DMS79 treated with DMSO at 0.1 percent for 48 hours (cell line): ENCODE measurements at regions not wholly inside any gene's neighbourhood (a gene's known extent, or its start where the extent isn't known, plus 50 kb on each side); places are given as distances from the start of the nearest gene placed in this dataset.

ENCODE experiments used
- DNase-seq: peaks from one replicate; lab custom pipeline; 2025; lab: John Stamatoyannopoulos, UW

DNA sequence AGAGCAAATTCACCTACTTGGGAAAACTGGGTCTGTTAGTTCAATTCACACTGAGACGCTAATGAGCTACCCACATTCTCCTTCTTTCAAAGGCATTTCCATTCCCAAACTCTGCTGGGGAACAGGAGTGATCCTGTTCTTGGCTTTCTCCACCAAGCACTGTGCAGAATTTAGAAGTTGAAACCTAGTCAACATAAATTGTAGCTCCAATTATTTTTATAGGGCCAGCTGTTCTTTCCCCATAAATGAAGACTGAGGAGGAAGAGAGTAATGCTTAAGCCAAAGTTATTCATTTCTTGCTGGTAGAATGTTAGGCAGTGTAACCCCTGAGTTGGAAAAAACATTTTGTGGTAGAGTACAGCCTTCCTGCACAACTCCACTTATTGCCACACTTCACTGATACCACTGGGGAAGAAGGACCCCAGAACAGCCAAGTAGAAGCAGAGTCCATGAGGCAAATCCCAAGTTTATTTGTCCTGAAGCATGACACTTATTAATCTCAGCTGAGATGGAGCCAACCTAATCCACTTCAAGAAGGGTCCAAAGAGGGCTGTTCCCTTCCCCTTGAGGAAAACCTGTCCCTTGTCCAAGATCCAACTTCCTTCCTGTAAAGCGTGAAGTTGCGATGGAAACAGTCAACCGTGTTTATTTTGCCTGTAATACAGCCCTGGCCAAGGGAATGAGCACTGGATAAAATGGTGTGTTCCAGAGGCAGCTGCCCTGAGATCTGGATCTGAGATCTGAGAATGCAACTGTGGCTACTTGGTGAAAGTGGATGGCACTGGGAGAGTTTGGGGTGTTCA, 151.8 kb downstream of the TBX5 start:
- peak; percentile 33 for DNase-seq

DNA sequence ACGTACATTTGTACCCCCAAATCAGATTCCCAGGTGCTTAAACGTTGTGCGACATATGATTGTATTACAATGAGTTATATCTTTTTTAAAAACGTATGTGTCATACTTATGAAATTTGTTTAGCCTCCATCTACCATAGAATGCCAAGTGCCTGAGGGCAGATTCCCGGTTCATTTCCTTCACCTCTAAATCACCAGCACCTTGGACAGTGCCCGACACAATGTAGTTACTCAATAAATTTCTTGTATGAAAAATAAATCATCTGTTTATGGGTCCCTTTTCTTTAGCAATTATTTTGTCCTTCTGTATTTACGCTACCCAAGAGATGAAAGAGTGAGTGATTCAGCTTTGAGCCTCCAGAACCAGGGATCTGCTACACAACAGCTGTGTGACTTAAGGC, 157.4 kb downstream of the TBX5 start:
- no peak for DNase-seq

DNA sequence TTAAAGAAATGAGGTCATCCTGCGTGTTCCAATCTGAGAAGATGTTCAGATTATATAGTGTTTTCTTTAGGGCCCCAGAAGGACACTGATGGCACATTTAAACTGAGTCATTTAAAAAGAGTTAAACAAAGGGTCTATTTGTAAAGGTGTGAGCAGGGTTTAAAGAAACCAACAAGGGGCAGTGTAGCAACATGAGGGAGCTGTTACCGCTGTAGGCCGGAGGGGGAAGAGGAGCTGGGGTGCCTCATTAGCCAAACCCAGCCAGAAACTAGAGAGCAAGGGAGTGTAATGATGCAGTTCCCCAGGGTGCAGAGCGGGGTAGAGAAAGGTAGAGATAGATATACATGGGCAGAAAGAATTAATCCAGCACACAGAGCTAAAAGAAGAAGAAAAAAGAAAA, 160.4 kb downstream of the TBX5 start:
- no peak for DNase-seq

DNA sequence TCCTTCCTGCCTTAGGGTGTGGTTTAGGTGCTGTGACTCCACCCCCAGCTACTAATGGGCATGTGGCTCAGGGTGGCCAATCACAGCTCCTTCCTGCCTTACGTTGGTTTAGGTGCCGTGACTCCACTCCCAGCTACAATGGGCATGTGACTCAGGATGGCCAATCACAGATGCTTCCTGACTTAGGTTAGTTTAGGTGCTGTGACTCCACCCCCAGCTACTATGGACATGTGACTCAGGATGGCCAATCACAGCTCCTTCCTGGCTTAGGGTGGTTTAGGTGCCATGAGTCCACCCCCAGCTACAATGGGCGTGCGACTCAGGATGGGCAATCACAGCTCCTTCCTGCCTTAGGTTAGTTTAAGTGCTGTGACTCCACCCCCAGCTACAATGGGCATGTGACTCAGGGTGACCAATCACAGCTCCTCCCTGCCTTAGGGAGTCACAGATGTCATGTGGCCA, 163.9 kb downstream of the TBX5 start:
- no peak for DNase-seq

DNA sequence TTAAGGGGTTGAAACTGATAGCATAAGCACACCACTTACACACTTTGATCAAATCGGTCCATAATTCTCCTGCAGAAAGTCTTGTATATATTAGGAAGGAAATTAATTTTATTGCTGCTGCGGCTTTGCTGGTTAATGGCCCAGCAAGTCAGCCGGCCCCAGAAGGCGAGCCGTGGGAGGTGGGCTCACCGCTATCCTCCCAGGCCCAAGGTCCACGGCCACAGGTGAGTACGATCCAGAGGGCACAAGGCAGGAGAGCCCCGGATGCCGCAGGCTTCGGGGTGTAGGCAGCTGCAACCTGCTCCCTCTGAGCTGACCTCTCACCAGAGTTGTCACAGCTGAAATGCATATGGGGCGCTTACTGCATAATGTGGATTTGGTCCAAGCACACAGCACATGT, 165.7 kb downstream of the TBX5 start:
- DNase-seq = no peak

DNA sequence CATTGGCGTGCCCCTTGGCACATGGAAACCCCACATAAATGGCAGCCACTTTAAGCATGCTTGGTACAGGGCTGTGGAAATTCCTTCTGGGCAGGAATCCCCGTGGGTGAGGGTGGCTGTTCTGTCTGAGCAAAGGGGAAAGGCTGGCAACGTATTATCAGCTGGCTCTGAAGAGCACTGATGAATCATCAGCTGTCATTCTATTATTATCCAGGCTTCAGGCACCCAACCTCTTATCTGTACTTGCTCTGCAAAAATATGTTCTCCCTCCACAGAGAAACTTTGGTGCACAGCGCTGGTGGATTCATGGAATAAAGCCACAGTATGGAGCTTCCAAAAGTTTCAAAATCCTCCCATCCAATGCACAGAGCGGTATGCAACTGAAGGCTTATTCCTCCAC, 167.1 kb downstream of the TBX5 start:
- DNase-seq = no peak

DNA sequence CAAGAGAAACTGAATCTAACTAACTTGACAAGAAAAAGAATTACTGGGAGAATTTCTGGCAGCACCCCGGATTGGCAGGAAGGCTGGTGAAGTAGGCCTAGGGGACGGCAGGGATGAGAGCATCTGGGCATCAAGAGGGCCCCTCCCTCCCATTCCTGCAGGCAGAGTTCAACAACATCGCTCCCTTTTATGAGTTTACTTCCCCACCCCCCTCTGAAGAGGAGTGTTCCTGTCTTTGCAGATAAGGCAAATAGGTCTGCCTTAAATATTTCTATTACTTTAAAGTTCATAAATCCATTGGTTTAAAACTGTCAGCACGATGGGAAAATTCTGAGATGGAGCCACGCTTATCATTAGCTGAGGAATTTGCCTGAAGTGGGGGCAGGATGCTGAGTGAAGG, 168.7 kb downstream of the TBX5 start:
- no peak for DNase-seq

DNA sequence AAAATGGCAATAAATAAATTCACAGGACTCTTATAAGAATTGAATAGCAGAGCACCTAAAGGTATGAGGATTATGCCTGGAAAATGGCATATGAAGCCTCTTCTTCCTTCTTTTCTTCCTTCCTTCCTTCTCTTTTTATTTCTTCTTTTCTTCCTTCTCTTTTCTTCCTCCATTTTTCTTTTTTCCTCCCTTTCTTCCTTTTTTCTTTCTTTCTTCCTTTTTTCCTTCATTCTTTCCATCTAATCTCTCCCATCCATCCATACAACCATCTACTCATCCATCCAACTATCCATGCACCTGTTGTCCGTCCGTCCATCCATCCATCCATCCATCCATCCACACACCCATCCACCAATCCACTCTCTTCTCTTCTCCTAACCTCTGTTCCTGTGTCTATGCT, 173.8 kb downstream of the TBX5 start:
- no peak for DNase-seq

DNA sequence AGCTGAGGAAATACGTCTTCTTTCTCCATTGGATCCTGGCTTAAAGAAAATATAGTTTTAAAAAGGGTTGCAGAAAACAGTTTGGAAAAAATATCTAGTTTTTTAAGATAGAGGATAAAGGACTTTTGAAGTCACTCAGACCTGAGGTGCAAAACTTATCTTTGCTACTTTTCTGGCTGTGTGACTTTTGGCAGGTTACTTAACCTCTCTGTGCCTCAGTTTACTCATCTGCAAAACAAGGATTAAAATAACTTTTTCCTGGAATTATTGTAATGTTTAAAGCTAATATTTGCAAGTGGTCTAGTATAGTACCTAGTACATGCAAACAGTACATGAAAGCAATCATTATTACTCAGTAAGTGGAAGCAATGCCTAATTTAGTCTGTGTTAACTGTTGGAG, 176.8 kb downstream of the TBX5 start:
- no peak for DNase-seq

DNA sequence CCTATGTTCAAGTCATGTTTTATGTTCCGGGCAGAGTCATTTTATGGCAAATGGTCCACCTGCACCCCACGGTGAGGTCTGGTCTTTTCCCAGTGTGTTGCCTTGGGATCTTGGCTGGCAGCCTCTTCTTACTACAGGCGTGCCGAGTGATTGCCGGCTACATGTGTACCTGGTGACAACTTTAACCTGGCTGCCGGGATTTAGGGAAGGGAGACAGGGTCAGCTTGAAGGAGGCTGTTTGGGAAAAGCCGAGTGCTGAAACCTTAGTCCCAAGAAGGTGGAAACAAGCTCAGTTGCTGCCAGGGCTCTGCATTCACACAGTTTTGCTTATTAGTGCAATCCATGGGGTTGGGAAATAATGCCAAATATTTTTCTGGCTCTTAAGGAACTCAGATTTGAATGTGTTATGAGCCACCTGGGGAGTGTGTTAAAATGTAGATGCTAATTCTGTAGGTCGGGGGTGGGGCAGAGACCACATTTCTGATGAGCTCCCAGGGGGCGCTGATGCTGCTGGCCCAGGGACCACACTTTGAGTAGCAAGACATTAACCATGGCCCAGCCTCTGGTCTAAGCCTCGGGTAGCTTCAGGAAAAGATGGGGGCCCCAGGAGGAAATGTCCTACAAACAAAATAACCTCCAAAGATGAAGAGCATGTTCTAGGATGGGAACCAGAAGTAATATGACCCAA, 179.6 kb downstream of the TBX5 start:
- DNase-seq = no peak

DNA sequence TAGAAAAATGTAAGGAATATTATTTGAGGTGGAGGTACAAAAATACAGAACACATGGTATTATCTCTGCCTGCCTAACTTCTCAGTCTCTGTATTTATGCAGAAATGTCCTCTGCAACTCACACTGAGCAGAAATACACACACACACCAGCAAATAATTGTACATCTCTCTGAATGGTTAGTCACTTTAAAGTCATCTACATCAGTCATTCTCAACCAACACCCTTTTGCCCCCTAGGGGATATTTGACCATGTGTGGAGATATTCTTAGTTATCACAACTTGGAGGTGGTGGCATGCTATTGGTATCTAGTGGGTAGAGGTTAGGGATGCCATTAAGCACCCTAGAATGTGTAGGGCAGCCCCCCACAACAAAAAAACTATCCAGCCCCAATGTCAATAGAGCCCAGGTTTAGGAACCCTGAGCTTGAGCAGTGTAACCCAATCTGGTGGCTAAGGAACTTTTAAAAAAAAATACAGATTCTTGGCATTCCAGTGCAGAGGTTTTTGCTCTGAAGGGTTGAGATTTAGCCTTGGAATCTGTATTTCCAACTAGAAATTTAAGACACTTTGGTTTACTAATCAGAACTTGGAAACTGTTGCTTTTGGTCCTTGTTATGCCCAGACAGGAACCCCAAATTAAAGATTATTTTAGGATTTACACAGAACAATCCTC, 183.8 kb downstream of the TBX5 start:
- no peak for DNase-seq

DNA sequence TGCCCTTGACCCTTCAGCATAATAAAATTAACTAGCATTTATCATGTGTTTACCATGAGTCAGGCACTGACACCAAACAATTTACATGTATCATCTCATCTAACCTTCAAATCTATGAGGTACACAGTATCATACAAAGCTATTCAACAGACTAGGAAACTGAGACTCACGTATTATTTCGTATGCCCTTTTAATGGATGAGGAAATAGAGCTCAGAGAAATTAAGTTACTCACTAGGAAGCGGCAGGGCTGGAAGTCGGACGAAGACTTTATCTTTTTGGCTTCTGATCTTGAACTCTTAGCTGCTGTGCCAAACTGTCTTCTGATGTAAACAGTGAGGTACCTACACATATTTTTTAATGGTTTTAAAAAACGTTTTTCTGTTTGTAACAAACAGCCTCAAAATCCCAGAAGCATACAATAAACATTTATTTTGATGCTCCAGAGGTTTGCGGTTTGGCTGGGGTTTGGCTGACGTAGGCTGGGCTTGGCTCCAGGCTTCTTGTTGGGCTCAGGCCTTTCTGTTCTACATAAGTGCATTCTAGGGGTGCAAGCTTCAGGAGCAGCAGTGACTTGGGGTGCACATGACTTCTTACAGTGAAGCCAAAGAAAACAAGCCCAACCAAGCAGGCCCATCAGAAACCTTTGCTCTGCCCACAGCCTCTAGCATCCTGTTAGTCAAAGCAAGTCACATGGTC, 184.7 kb downstream of the TBX5 start:
- no peak for DNase-seq

DNA sequence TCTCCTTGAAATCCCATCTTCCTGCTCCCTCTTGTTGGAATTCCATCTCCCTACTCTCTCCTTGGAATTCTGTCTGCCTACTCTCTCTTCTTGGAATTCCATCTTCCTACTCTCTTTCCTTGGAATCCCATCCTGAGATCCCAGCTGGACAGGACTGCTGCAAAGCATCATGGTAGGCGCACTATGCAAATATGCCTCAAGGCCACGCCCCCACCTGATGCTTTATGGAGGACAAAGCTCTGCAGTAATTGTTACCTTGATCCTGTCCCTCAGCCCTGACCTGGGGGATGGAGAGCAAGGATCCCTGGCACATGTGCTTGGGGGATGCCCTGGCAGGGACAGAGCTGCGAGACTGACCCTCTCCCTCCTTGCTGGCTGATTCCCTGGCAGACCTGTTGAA, 185.6 kb downstream of the TBX5 start:
- DNase-seq = no peak

DNA sequence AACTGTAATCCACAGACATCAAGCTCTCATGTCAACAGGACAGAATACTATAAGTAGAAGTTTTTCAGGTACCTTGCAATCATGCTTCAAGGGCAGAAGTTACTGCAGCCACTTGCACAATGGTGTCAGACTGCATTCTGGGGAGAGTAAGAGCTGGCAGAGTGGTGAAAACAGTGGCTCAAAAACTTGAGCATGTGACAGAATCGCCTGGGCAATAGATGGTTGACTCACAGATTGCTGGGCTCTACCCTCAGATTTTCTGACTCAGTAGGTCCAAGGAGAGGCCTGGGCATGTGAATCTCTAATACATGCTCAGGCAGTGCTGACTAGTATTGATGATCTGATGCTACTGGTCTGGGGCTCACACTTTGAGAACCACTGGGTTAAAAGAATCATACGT, 187.8 kb downstream of the TBX5 start:
- no peak for DNase-seq

DNA sequence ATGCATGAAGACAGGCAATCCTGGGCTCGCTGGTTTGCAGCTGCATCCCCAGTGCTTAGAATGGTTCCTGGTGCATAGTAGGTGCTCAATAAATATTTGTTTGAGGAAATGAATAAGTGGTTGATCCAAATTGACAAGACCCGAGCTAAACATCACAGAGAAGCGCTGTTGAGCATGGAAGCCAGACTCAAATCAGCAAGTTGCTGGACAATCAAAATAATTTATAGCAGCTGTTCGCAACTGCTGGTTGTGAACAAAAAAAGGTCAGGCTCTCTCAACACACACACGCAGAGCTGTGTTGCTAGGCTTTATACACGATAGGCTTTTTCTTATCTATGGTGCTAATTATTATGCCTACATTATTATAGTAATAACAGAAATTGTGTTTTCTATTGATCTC, 190.2 kb downstream of the TBX5 start:
- DNase-seq = no peak

DNA sequence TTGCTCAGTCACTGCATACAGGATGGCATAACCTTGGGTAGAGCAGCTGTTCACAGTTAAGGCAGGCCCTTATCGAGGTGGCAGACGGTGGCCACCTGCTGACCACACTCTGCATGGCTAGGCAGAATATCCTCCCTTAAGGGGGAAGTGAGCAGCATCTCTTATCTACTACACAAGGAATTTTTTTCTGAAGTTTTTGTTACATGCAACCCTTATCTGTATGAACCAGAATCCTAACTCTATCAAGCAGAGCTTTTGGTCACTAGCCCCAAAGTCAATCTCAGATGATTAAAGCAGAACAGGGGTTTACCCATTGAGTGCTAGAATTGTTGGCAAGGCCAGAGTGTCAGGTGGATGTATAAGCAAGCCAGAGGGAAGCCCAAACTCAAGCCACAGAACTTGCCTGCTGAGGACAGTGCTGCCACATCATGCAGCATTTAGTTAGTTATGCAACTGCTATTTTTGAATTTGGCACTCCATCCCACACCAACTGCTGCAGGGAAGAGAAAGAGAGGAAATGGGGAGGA, 192.8 kb downstream of the TBX5 start:
- no peak for DNase-seq

DNA sequence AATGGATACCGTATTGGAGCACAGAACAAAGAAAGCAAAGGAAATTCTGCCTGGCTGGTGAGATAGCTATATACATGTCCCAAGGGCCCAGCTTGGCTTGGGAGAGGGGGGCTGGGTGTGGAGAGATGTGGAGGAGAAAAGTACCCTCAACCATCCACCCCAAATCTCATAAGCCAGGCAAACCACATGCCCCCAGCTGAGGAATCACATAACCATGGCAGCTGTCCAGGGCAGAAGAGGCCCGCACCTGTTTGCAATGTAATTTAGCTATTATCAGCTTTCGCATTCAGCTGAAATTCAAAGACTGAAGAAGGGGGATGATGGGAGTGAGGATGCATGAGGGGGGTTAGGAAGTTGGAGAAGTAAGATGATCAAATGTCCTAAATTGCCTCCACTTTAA, 196.1 kb downstream of the TBX5 start:
- peak; percentile 49 for DNase-seq

DNA sequence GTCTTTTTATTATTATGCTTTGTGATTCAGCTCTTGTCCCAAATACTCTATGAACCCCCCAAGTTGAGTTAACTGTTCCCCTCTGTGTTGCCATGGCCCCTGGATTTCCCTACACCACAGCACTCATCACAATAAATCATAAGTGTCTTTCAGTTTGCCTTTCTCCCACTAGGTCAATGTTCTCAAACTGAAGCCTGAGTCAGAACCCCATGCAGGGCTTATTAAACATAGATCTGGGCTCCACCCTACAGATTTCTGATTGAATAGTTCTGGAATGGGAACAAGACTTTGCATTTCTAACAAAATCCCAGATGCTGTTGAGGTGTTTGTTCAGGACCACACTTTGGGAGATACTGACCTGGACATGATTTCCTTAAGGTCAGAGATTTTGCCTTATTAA, 199.4 kb downstream of the TBX5 start:
- DNase-seq = no peak

DNA sequence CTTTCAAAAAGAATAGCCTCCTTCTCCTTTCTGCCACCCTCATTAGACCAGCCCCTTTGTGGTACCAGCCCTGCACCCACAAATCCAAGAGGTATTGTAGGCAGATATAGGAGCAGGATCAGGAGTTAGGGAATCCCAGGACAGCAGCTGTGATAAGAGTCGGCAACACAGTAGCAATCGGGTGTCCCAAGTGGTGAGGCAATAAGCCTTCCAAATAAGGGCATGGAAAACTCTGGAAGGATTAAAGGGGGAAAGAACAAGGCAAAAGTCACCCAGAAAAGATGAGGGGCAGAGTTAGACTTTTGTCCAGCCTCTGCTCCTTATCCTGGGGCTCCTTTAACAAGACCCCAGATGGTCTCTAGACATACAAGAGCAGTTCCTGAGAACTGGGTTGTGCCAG, 204.2 kb downstream of the TBX5 start:
- DNase-seq = no peak

DNA sequence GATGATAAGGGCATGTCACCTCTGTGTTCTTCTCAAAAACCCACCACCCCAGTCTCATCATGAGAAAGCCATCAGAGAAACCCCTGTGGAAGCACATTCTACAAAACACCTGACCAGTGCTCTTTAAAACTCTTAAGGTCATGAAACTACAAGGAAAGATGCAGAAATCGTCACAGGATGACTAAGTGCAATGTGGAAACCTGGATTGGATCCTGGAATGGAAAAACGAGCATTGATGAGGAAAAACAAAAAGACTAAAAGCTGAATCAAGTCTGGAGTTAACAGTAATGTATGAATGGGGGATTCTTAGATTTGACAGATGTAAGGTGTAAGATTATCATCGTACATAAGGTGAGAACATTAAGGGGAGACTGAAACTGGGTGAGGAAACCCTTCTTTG, 211.0 kb downstream of the TBX5 start:
- no peak for DNase-seq

DNA sequence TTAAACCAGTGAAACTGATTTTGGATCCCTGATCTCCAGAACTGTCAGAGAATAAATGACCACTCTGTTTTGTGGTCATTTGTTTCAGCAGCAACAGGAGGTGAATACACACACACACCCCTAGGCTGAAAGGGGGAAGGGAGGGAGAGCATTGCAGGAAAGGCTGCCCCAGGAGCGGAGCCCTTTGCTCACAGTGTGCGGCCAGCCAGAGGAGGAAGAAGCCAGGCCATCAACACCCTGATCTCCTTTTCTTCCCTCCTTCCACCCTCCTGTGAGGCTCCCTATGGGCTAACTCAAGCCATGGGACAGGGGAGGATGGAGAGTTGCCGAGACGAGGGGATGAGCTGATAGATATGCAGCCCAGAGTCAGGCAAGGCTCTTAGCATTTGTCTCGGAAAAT, 211.9 kb downstream of the TBX5 start:
- no peak for DNase-seq

DNA sequence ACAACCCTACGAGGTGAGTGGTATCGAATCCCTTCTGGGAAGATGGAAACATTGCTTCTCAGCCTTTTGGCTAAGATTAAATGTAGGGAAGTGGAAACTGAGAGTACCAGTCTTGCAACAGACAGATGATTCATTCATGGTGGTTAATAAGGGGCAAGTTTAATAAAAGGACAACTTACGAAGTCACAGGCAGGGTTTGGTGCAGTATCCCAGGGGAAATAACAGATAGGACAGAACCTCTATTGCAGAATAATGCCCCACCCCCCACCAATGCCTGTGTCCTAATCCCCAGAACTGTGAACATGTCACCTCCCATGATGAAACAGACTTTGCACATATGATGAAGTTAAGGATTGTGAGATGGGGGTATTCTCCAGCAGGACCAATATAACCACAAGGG, 212.5 kb downstream of the TBX5 start:
- no peak for DNase-seq
